ENCODE measurements at regions not wholly inside any gene's neighbourhood (a gene's known extent, or its start where the extent isn't known, plus 50 kb on each side); places are given as distances from the start of the nearest gene placed in this dataset.

- TF ChIP-seq EP400 (IDR thresholded peaks at IDR 0.05): no peak
- no peak for TF ChIP-seq CCNT2 (IDR thresholded peaks at IDR 0.05; ENCODE audit: borderline replicate concordance, extremely low read depth, insufficient read length, low read depth, low read length)
- TF ChIP-seq BRF1 (IDR thresholded peaks at IDR 0.05; ENCODE audit: borderline replicate concordance, extremely low read depth, insufficient read length): no peak
- TF ChIP-seq MNT (conservative IDR thresholded peaks at IDR 0.05): no peak
- TF ChIP-seq E4F1 (CRISPR knock-in tag; IDR thresholded peaks at IDR 0.05; ENCODE audit: borderline replicate concordance): no peak
Measured at GRCh38 chr7:54465095-54465494, 77.1 kb upstream of the VSTM2A start (continued).

GRCh38 chr7:54469740-54470139, 72.4 kb upstream of the VSTM2A start:
- intact Hi-C loops (cut with micrococcal nuclease): no loop called here
- no peak overlapping the region for H2AFZ ChIP-seq (ENCODE audit: low read depth, low read length)
- no peak for DNase-seq (ENCODE audit: extremely low read depth in 1 of 4, low spot score in 3 of 4)
- H3K4me3 ChIP-seq: no peak overlapping the region
- POLR2A ChIA-PET: no interaction called here
- no peak overlapping the region for H3K4me2 ChIP-seq (ENCODE audit: insufficient read depth, low read length)
- ATAC-seq: no peak
- no peak for FAIRE-seq
- WGBS (ENCODE audit: insufficient coverage, low coverage, missing lambda C conversion rate): 0% methylated on average over 10 of the region's 10 CpGs
- H3K27me3 ChIP-seq (ENCODE audit: control insufficient read depth in 2 of 2, insufficient read depth in 2 of 2, low read length in 2 of 2): no peaks in the 10 kb centered on the region
- no peaks in the 10 kb centered on the region for H3K9me1 ChIP-seq (ENCODE audit: control insufficient read depth, insufficient read depth, low read length)
- no peak overlapping the region for H3K9ac ChIP-seq (ENCODE audit: insufficient read depth in 1 of 2, low read depth in 2 of 2, low read length in 2 of 2)
- H4K20me1 ChIP-seq (replicated peaks; ENCODE audit: control insufficient read depth, insufficient read depth, low read length): no peaks in the 10 kb centered on the region
- in situ Hi-C loops (cut with MboI): no loop called here
- no peaks in the 10 kb centered on the region for H3K36me3 ChIP-seq (ENCODE audit: control insufficient read depth, insufficient read depth, low read length)
- no peak overlapping the region for H3K27ac ChIP-seq (ENCODE audit: extremely low read depth, low read depth, low read length)
- H3K9me3 ChIP-seq (replicated peaks; ENCODE audit: control insufficient read depth, insufficient read depth, low read depth, low read length): no peaks in the 10 kb centered on the region
- H3K4me1 ChIP-seq (replicated peaks in 1 of 2; ENCODE audit: control insufficient read depth in 2 of 2, insufficient read depth in 2 of 2, low read length in 2 of 2): no peaks in the 10 kb centered on the region
- no TSS peak for BruUV-seq (replicated peaks)
- CTCF ChIA-PET (ENCODE audit: low intra/inter-chr PET ratio): no interaction called here
- no peaks in the 10 kb centered on the region for H3K79me2 ChIP-seq (ENCODE audit: control insufficient read depth, insufficient read depth, low read length)
- TF ChIP-seq HSF4 (CRISPR knock-in tag; IDR thresholded peaks at IDR 0.05; ENCODE audit: borderline replicate concordance): no peak
- TF ChIP-seq ZNF239 (CRISPR knock-in tag; IDR thresholded peaks at IDR 0.05): no peak
- TF ChIP-seq ETV1 (tag; conservative IDR thresholded peaks at IDR 0.05; ENCODE audit: low read depth): no peak
- no peak for TF ChIP-seq ZNF639 (CRISPR knock-in tag; conservative IDR thresholded peaks at IDR 0.05 in 1 of 2, IDR thresholded peaks at IDR 0.05 in 1 of 2)
- no peak for TF ChIP-seq DACH1 (IDR thresholded peaks at IDR 0.05; ENCODE audit: partially characterized antibody)
- no peak for TF ChIP-seq ZBTB7A (IDR thresholded peaks at IDR 0.05; ENCODE audit: borderline replicate concordance, control insufficient read depth, low read depth, low read length)
- TF ChIP-seq ZNF589 (CRISPR knock-in tag; IDR thresholded peaks at IDR 0.05; ENCODE audit: low read depth): no peak
- no peak for TF ChIP-seq ZKSCAN8 (CRISPR knock-in tag; IDR thresholded peaks at IDR 0.05)
